ENCODE measurements at regions not wholly inside any gene's neighbourhood (a gene's known extent, or its start where the extent isn't known, plus 50 kb on each side); places are given as distances from the start of the nearest gene placed in this dataset.

GRCh38 chr20:57804470-57805250 lies 94.8 kb upstream of the PMEPA1 start:
- Histone ChIP-seq H3K36me3 (no peaks in the 10 kb centered on the region), H3K9me3 (ENCODE audit: severe bottlenecking) (no peaks in the 10 kb centered on the region), H3K4me3 (ENCODE audit: low read depth, low read length) (no peak overlapping the region), H3K27ac (peak overlapping the region; percentile 60), H3K27me3 (ENCODE audit: insufficient read depth, low read depth, severe bottlenecking) (no peaks in the 10 kb centered on the region)
- TF ChIP-seq CTCF (IDR thresholded peaks at IDR 0.05; ENCODE audit: low read depth, low read length) = no peak
- peak; percentile 77 for DNase-seq

GRCh38 chr20:57803508-57804005 lies 93.7 kb upstream of the PMEPA1 start:
- Histone ChIP-seq H3K27ac (peak overlapping the region; percentile 60), H3K36me3 (no peaks in the 10 kb centered on the region), H3K9me3 (ENCODE audit: severe bottlenecking) (no peaks in the 10 kb centered on the region), H3K4me3 (ENCODE audit: low read depth, low read length) (no peak overlapping the region), H3K27me3 (ENCODE audit: insufficient read depth, low read depth, severe bottlenecking) (no peaks in the 10 kb centered on the region)
- TF ChIP-seq CTCF (IDR thresholded peaks at IDR 0.05; ENCODE audit: low read depth, low read length) = no peak
- DNase-seq = no peak

GRCh38 chr20:57802765-57803507 lies 93.1 kb upstream of the PMEPA1 start:
- H3K27me3 ChIP-seq (ENCODE audit: insufficient read depth, low read depth, severe bottlenecking) = no peaks in the 10 kb centered on the region
- H3K27ac ChIP-seq = peak overlapping the region; percentile 60
- no peak overlapping the region for H3K4me3 ChIP-seq (ENCODE audit: low read depth, low read length)
- no peaks in the 10 kb centered on the region for H3K9me3 ChIP-seq (ENCODE audit: severe bottlenecking)
- H3K36me3 ChIP-seq = no peaks in the 10 kb centered on the region
- TF ChIP-seq CTCF (IDR thresholded peaks at IDR 0.05; ENCODE audit: low read depth, low read length) = no peak
- DNase-seq = no peak

GRCh38 chr20:57801581-57801980 lies 91.8 kb upstream of the PMEPA1 start:
- Histone ChIP-seq H3K36me3 (no peaks in the 10 kb centered on the region), H3K9me3 (ENCODE audit: severe bottlenecking) (no peaks in the 10 kb centered on the region), H3K27ac (no peak overlapping the region), H3K27me3 (ENCODE audit: insufficient read depth, low read depth, severe bottlenecking) (no peaks in the 10 kb centered on the region), H3K4me3 (ENCODE audit: low read depth, low read length) (no peak overlapping the region)
- no peak for TF ChIP-seq CTCF (IDR thresholded peaks at IDR 0.05; ENCODE audit: low read depth, low read length)
- DNase-seq = no peak

- Histone ChIP-seq H3K9me3 (ENCODE audit: severe bottlenecking) (no peaks in the 10 kb centered on the region), H3K4me3 (ENCODE audit: low read depth, low read length) (no peak overlapping the region), H3K36me3 (no peaks in the 10 kb centered on the region), H3K27ac (no peak overlapping the region), H3K27me3 (ENCODE audit: insufficient read depth, low read depth, severe bottlenecking) (no peaks in the 10 kb centered on the region)
- DNase-seq = no peak
- TF ChIP-seq CTCF (IDR thresholded peaks at IDR 0.05; ENCODE audit: low read depth, low read length) = no peak
Measured at GRCh38 chr20:57800791-57801430, 91.1 kb upstream of the PMEPA1 start.

Measured in WERI-Rb-1 (cell line).